Astrocyte of the hippocampus (primary cell): ENCODE measurements at regions not wholly inside any gene's neighbourhood (a gene's known extent, or its start where the extent isn't known, plus 50 kb on each side); places are given as distances from the start of the nearest gene placed in this dataset.

ENCODE experiments used
- DNase-seq: peaks from one replicate; pipeline ENCODE4 v3.0.0; 2011; ENCODE audit warnings: low read depth, low spot score

GRCh38 chr9:134273647-134274046 is 52.6 kb upstream of the RXRA start:
- DNase-seq, result no peak

GRCh38 chr9:134275375-134275774 is 50.9 kb upstream of the RXRA start:
- no peak for DNase-seq

GRCh38 chr9:134276453-134277245 is 49.6 kb upstream of the RXRA start:
- no peak for DNase-seq
